Nephron (organoid): ENCODE measurements at regions not wholly inside any gene's neighbourhood (a gene's known extent, or its start where the extent isn't known, plus 50 kb on each side); places are given as distances from the start of the nearest gene placed in this dataset.

Source experiments
- H3K27ac Mint-ChIP-seq, 3 experiments: 2 replicates each; pipeline ENCODE4 v1.8.0; 2020; ENCODE audit warnings: mixed read lengths in 3 of 3, mild to moderate bottlenecking in 2 of 3, moderate library complexity in 1 of 3
- H3K27me3 Mint-ChIP-seq: 2 replicates; pipeline ENCODE4 v1.8.0; 2021; ENCODE audit warnings: low read depth, mild to moderate bottlenecking, moderate library complexity, mixed read lengths
- H3K36me3 Mint-ChIP-seq: 2 replicates; pipeline ENCODE4 v1.8.0; 2020; ENCODE audit warnings: low read depth, mixed read lengths
- H3K4me1 Mint-ChIP-seq: 2 replicates; pipeline ENCODE4 v1.8.0; 2020; ENCODE audit warnings: mixed read lengths
- H3K4me3 Mint-ChIP-seq, 3 experiments: 2 replicates each; pipeline ENCODE4 v1.8.0; 2020; ENCODE audit warnings: mild to moderate bottlenecking in 3 of 3, mixed read lengths in 3 of 3, moderate library complexity in 2 of 3
- H3K9me3 Mint-ChIP-seq: 2 replicates; pipeline ENCODE4 v1.8.0; 2020; ENCODE audit warnings: mixed read lengths
- CTCF ChIP-seq, 3 experiments: fragments of 200-600 bp; sonication (generic); IDR thresholded peaks; one replicate each; pipeline ENCODE4 v1.5.0; 2021; ENCODE audit warnings: antibody characterized with exemption in 3 of 3; ENCODE audit not compliant: unreplicated experiment in 3 of 3

DNA sequence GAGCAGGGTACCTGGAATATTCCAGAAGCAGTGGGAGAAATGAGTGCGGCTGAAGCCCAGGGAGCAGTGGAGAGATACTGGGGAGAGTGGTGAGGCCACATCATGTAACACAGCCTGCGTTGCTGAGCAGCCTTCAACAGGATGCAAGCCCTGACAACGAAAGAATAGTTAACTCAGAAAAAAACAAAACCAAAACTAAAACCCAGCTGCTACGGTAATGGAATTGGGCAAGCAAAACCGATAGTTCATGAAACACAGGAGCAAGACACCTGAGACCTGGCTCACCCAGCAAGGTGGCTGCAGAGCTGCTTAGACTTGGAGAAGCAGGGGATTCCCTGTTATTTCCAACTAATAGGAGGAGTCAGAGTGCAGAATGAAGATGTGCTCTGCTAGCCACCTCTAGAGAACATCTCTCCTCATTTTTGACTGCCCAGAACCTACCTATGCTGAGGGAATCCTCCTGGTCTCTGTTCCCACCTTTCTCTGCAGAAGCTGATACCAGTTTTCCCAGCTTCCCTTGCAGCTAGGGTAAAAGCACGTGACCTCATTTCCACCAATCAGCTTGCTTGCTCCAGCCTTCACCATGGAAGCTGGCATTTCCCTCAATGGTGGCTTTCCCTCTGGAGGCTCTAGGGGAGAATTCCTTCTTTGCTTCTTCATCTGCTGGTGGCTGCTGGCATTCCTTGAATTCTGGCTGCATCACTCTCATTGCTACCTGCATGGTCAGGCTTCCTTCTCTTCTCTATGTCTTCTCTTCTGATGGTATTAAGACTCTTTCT lies 59.4 kb upstream of the XYLT1 start:
- Mint-ChIP-seq H3K4me3 (no peak overlapping the region), H3K4me1 (no peaks in the 10 kb centered on the region), H3K36me3 (no peaks in the 10 kb centered on the region), H3K27ac (no peak overlapping the region), H3K27me3 (peaks cover 7% of the 10 kb centered on the region), H3K9me3 (peaks cover 4% of the 10 kb centered on the region)
- no peak for TF ChIP-seq CTCF (IDR thresholded peaks at IDR 0.05; ENCODE audit: unreplicated experiment in 3 of 3)

DNA sequence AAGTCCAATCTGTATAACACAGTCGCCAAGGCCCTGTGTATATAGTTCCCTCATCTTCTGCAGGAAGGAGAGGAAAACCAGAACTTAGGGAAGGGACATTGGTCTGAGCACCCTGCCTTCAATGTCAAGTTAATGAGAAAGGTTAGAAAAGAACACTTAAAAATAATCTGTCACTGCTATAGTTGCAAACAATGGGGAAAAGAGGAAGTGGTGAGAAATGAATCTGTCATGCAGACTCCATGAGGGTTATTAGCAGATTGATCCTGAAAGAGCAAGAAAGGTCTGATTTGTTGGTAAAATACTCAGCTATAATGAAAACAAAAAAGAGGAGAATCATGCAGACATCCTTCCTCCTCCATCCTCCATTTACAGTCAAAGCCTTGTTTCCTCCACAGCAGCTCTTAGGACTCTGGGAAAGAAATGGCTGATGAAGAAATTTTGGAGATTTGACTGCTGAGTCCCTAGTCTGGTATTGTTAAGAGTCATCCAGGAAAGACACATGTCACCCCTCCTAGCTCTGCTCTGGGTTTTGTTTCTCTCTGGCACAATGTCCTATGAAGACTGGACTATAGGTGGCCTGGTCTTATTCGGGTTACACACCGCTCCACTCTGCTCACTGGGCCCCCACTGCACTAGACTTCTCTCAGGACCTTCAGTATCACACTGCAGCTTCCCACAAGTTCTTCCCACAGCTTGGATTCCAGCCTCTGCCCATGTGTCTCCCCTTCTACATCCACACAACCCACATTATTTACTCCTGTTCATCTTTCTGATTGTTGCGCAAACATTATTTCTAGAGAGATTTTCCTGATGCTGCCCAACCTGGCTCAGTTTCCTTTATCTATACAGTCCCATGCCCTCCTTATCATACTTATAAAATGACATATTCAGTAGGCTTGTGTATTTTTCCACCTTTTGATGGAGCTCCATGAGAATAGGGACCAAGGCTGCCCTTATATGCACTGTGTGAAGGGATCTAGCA lies 56.5 kb upstream of the XYLT1 start:
- Mint-ChIP-seq H3K4me3 (no peak overlapping the region), H3K9me3 (peaks cover 4% of the 10 kb centered on the region), H3K27ac (no peak overlapping the region), H3K27me3 (peaks cover 10% of the 10 kb centered on the region), H3K36me3 (no peaks in the 10 kb centered on the region), H3K4me1 (no peaks in the 10 kb centered on the region)
- TF ChIP-seq CTCF (IDR thresholded peaks at IDR 0.05; ENCODE audit: unreplicated experiment in 3 of 3), result no peak

GRCh38 chr16:17524656-17525055 lies 53.9 kb upstream of the XYLT1 start:
- no peak overlapping the region for H3K4me3 Mint-ChIP-seq
- peaks cover 14% of the 10 kb centered on the region for H3K27me3 Mint-ChIP-seq
- H3K27ac Mint-ChIP-seq, result no peak overlapping the region
- no peak for TF ChIP-seq CTCF (IDR thresholded peaks at IDR 0.05; ENCODE audit: unreplicated experiment in 3 of 3)
- no peaks in the 10 kb centered on the region for H3K4me1 Mint-ChIP-seq
- H3K36me3 Mint-ChIP-seq, result no peaks in the 10 kb centered on the region
- H3K9me3 Mint-ChIP-seq, result peaks cover 2% of the 10 kb centered on the region

- Mint-ChIP-seq H3K36me3 (no peaks in the 10 kb centered on the region), H3K27ac (no peak overlapping the region), H3K9me3 (no peaks in the 10 kb centered on the region), H3K4me1 (peaks cover 7% of the 10 kb centered on the region), H3K4me3 (no peak overlapping the region), H3K27me3 (peaks cover 18% of the 10 kb centered on the region)
- TF ChIP-seq CTCF (IDR thresholded peaks at IDR 0.05; ENCODE audit: unreplicated experiment in 3 of 3), result no peak
Measured at GRCh38 chr16:17520561-17520960, 49.8 kb upstream of the XYLT1 start.
